ENCODE measurements at regions not wholly inside any gene's neighbourhood (a gene's known extent, or its start where the extent isn't known, plus 50 kb on each side); places are given as distances from the start of the nearest gene placed in this dataset.

- Histone ChIP-seq H3K27me3 (no peaks in the 10 kb centered on the region), H3K4me1 (peaks cover 0 to 13% (median 0%) of the 10 kb centered on the region in 4 donors), H3K27ac (no peak overlapping the region), H3K9me3 (no peaks in the 10 kb centered on the region), H3K4me3 (no peak overlapping the region), H3K36me3 (no peaks in the 10 kb centered on the region)
- TF ChIP-seq CTCF (IDR thresholded peaks at IDR 0.05): no peak
- intact Hi-C loops (cut with DNase I; ENCODE audit: low total_unique reads): no loop called here
- no peak for DNase-seq
Observed at GRCh38 chr10:28949005-28950004, 272.0 kb downstream of the BAMBI start.

GRCh38 chr10:28951484-28951883 is 274.2 kb downstream of the BAMBI start:
- Histone ChIP-seq H3K4me3 (no peak overlapping the region), H3K27me3 (no peaks in the 10 kb centered on the region), H3K9me3 (no peaks in the 10 kb centered on the region), H3K27ac (no peak overlapping the region), H3K36me3 (no peaks in the 10 kb centered on the region), H3K4me1 (peaks cover 0 to 3% (median 0%) of the 10 kb centered on the region in 4 donors)
- TF ChIP-seq CTCF (IDR thresholded peaks at IDR 0.05): no peak
- DNase-seq: no peak
- intact Hi-C loops (cut with DNase I; ENCODE audit: low total_unique reads): no loop called here

- intact Hi-C loops (cut with DNase I; ENCODE audit: low total_unique reads): loop anchor here (2.0 kb wide), 1 partner anchor 36 kb away; no protein-coding TSS in a partner anchor
Observed at GRCh38 chr10:28952523-28952922, 275.2 kb downstream of the BAMBI start.

GRCh38 chr10:28954211-28954610 is 276.9 kb downstream of the BAMBI start:
- intact Hi-C loops (cut with DNase I; ENCODE audit: low total_unique reads): no loop called here

More at GRCh38 chr10:28952523-28952922, 275.2 kb downstream of the BAMBI start:
- peaks cover 0 to under 1% (median 0%) of the 10 kb centered on the region in 3 donors for H3K9me3 ChIP-seq
- no peaks in the 10 kb centered on the region for H3K27me3 ChIP-seq
- H3K36me3 ChIP-seq: no peaks in the 10 kb centered on the region
- no peak for TF ChIP-seq CTCF (IDR thresholded peaks at IDR 0.05)
- no peak for DNase-seq
- no peak overlapping the region for H3K4me3 ChIP-seq
- H3K4me1 ChIP-seq: no peaks in the 10 kb centered on the region
- H3K27ac ChIP-seq: no peak overlapping the region

GRCh38 chr10:28958468-28958867 is 281.1 kb downstream of the BAMBI start:
- H3K27me3 ChIP-seq: no peaks in the 10 kb centered on the region
- no peaks in the 10 kb centered on the region for H3K36me3 ChIP-seq
- no peak overlapping the region for H3K27ac ChIP-seq
- H3K4me1 ChIP-seq: no peaks in the 10 kb centered on the region
- no peak overlapping the region for H3K4me3 ChIP-seq
- no peak for DNase-seq
- intact Hi-C loops (cut with DNase I; ENCODE audit: low total_unique reads): no loop called here
- H3K9me3 ChIP-seq: peaks cover 0 to 6% (median 0%) of the 10 kb centered on the region in 3 donors
- no peak for TF ChIP-seq CTCF (IDR thresholded peaks at IDR 0.05)

More at GRCh38 chr10:28954211-28954610, 276.9 kb downstream of the BAMBI start:
- Histone ChIP-seq H3K27me3 (no peaks in the 10 kb centered on the region), H3K27ac (no peak overlapping the region), H3K4me3 (no peak overlapping the region), H3K9me3 (peaks cover 0 to 6% (median 0%) of the 10 kb centered on the region in 3 donors), H3K36me3 (no peaks in the 10 kb centered on the region), H3K4me1 (no peaks in the 10 kb centered on the region)
- TF ChIP-seq CTCF (IDR thresholded peaks at IDR 0.05): no peak
- DNase-seq: no peak
